ENCODE measurements at regions not wholly inside any gene's neighbourhood (a gene's known extent, or its start where the extent isn't known, plus 50 kb on each side); places are given as distances from the start of the nearest gene placed in this dataset.

DNA sequence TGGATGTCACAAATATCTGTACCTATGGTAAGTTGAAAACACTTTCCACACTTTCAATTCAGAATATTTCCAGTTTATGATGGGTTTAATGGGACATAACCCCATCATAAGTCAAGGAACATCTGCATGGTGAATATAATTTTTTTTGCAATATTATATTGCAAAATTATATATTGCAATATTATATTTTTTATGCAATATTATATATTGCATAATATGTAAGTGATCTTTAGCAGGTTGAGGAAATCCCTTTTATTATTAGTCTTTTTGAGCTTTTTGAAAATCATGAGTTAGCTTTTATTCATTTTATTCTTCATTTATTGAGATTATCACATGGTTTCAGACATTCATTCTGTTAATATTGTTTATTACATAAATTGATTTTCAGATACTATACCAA lies 342.2 kb upstream of the GALNT5 start:
- TF ChIP-seq, protein P1, sequence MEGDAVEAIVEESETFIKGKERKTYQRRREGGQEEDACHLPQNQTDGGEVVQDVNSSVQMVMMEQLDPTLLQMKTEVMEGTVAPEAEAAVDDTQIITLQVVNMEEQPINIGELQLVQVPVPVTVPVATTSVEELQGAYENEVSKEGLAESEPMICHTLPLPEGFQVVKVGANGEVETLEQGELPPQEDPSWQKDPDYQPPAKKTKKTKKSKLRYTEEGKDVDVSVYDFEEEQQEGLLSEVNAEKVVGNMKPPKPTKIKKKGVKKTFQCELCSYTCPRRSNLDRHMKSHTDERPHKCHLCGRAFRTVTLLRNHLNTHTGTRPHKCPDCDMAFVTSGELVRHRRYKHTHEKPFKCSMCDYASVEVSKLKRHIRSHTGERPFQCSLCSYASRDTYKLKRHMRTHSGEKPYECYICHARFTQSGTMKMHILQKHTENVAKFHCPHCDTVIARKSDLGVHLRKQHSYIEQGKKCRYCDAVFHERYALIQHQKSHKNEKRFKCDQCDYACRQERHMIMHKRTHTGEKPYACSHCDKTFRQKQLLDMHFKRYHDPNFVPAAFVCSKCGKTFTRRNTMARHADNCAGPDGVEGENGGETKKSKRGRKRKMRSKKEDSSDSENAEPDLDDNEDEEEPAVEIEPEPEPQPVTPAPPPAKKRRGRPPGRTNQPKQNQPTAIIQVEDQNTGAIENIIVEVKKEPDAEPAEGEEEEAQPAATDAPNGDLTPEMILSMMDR (IDR thresholded peaks at IDR 0.05), result no peak
- no peak for TF ChIP-seq POLR2A (IDR thresholded peaks at IDR 0.05)
